HL-60 (cell line): ENCODE measurements at regions not wholly inside any gene's neighbourhood (a gene's known extent, or its start where the extent isn't known, plus 50 kb on each side); places are given as distances from the start of the nearest gene placed in this dataset.

Source experiments
- DNase-seq, 2 experiments: peaks; one replicate each; pipeline ENCODE4 v3.0.0-alpha.2; 2010 to 2020; ENCODE audit warnings: low read depth in 1 of 2, low spot score in 1 of 2
- H3K27ac ChIP-seq: fragments of 250-450 bp; sonication (Bioruptor Pico); replicated peaks from 2 replicates; pipeline ENCODE4 v1.5.1; 2020; ENCODE audit warnings: mild to moderate bottlenecking, moderate library complexity
- H3K27me3 ChIP-seq: fragments of 250-450 bp; sonication (Bioruptor Pico); 2 replicates; pipeline ENCODE4 v1.5.1; 2021; ENCODE audit warnings: mild to moderate bottlenecking, moderate library complexity; ENCODE audit not compliant: insufficient read depth, poor library complexity, severe bottlenecking
- H3K4me3 ChIP-seq: replicated peaks from 2 replicates; pipeline ENCODE4 v1.5.1; 2011; ENCODE audit warnings: mild to moderate bottlenecking, control low read depth, low read length; ENCODE audit not compliant: insufficient read depth
- CTCF ChIP-seq: IDR thresholded peaks from one replicate; pipeline ENCODE4 v1.5.1; 2011; ENCODE audit warnings: low read length, control low read depth, inconsistent platforms; ENCODE audit not compliant: insufficient read depth
- GABPA ChIP-seq: IDR thresholded peaks from 2 replicates; pipeline ENCODE4 v1.6.1; 2012; ENCODE audit warnings: low read depth
- POLR2AphosphoS5 ChIP-seq: IDR thresholded peaks from 2 replicates; pipeline ENCODE4 v1.6.1; 2012; ENCODE audit warnings: low read depth
- SPI1 ChIP-seq: IDR thresholded peaks from 2 replicates; pipeline ENCODE4 v1.6.1; 2012; ENCODE audit warnings: low read depth, mild to moderate bottlenecking, borderline replicate concordance
- TF ChIP-seq, protein P1 (sequence below): IDR thresholded peaks from 2 replicates; pipeline ENCODE4 v1.6.1; 2012; ENCODE audit warnings: low read depth; ENCODE audit not compliant: insufficient replicate concordance

GRCh38 chr4:12973522-12973921 lies 510.6 kb downstream of the RAB28 start:
- Histone ChIP-seq H3K27ac (no peak overlapping the region), H3K27me3 (no peaks in the 10 kb centered on the region), H3K4me3 (no peak overlapping the region)
- TF ChIP-seq GABPA, result no peak
- no peak for TF ChIP-seq SPI1
- TF ChIP-seq, protein P1, sequence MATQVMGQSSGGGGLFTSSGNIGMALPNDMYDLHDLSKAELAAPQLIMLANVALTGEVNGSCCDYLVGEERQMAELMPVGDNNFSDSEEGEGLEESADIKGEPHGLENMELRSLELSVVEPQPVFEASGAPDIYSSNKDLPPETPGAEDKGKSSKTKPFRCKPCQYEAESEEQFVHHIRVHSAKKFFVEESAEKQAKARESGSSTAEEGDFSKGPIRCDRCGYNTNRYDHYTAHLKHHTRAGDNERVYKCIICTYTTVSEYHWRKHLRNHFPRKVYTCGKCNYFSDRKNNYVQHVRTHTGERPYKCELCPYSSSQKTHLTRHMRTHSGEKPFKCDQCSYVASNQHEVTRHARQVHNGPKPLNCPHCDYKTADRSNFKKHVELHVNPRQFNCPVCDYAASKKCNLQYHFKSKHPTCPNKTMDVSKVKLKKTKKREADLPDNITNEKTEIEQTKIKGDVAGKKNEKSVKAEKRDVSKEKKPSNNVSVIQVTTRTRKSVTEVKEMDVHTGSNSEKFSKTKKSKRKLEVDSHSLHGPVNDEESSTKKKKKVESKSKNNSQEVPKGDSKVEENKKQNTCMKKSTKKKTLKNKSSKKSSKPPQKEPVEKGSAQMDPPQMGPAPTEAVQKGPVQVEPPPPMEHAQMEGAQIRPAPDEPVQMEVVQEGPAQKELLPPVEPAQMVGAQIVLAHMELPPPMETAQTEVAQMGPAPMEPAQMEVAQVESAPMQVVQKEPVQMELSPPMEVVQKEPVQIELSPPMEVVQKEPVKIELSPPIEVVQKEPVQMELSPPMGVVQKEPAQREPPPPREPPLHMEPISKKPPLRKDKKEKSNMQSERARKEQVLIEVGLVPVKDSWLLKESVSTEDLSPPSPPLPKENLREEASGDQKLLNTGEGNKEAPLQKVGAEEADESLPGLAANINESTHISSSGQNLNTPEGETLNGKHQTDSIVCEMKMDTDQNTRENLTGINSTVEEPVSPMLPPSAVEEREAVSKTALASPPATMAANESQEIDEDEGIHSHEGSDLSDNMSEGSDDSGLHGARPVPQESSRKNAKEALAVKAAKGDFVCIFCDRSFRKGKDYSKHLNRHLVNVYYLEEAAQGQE, result no peak
- no peak for TF ChIP-seq POLR2AphosphoS5
- no peak for TF ChIP-seq CTCF
- DNase-seq, result no peak

DNA sequence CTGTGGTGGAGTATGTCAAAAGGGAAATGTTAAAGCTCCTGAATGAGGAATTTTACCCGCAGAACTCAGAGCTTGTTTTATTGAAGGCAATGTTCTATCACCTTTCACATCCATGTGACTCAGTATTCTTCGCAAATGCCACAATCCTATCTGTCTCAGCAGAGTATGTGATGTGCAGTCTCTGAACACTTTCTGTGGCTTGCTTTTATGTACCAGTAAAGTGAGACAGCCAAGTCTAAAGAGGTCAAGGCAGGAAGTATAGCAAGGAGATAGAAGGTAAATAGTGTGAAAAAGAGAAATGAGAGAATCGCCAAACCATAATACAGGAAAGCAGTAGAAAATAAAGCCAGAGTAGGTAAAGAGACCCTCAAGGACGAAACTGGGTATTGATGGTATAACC lies 515.8 kb downstream of the RAB28 start:
- Histone ChIP-seq H3K4me3 (no peak overlapping the region), H3K27ac (no peak overlapping the region), H3K27me3 (no peaks in the 10 kb centered on the region)
- DNase-seq, result no peak
- TF ChIP-seq CTCF (no peak), SPI1 (no peak), POLR2AphosphoS5 (no peak), GABPA (no peak)
- TF ChIP-seq, protein P1, result no peak

DNA sequence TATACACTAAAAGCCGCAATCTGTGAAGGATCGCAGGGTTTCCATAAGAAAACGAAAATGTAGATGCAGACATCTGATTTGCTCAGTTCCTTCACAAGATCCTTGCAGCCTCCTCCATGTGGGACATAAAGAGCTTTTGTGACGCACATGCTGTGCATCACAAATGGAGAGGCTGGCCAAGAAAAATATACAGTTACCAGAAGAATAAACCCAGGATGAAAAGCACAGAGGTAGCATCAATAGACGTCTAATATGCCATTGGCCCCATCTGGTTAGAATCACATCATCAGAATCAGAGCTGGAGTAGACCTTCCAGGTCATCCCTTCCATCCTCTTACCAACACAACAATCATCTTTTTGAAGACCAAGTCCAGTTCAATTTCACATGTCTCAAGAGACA lies 517.4 kb downstream of the RAB28 start:
- Histone ChIP-seq H3K27ac (no peak overlapping the region), H3K4me3 (no peak overlapping the region), H3K27me3 (no peaks in the 10 kb centered on the region)
- DNase-seq, result no peak
- TF ChIP-seq POLR2AphosphoS5 (no peak), GABPA (no peak), CTCF (no peak), SPI1 (no peak)
- TF ChIP-seq, protein P1, result no peak
